ENCODE measurements at regions not wholly inside any gene's neighbourhood (a gene's known extent, or its start where the extent isn't known, plus 50 kb on each side); places are given as distances from the start of the nearest gene placed in this dataset.

GRCh38 chr7:124989911-124990310 is 60.3 kb upstream of the POT1 start:
- DNase-seq = no peak

All from SW 1271 (cell line).